ENCODE measurements at regions not wholly inside any gene's neighbourhood (a gene's known extent, or its start where the extent isn't known, plus 50 kb on each side); places are given as distances from the start of the nearest gene placed in this dataset.

DNA sequence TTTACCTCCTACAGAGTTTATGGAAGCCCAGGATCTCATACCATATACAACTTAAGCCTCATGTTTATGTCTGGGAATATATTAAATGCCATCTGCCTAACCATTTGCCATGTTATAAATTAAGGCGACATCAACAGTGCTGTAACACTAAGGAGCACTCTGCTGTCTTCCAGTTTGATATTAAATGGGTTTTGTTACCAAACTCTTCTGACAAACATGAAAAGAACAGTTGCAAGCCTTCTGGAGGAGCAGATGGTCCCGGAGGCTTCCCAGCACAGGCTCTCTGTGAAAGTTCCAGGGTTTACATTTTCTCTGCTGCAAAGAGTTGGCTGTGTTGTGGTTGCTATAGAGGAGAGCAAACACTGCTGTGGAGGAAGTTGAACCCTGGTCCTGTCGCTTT lies 545.3 kb upstream of the SALL1 start (continued):
- TF ChIP-seq, protein P1, sequence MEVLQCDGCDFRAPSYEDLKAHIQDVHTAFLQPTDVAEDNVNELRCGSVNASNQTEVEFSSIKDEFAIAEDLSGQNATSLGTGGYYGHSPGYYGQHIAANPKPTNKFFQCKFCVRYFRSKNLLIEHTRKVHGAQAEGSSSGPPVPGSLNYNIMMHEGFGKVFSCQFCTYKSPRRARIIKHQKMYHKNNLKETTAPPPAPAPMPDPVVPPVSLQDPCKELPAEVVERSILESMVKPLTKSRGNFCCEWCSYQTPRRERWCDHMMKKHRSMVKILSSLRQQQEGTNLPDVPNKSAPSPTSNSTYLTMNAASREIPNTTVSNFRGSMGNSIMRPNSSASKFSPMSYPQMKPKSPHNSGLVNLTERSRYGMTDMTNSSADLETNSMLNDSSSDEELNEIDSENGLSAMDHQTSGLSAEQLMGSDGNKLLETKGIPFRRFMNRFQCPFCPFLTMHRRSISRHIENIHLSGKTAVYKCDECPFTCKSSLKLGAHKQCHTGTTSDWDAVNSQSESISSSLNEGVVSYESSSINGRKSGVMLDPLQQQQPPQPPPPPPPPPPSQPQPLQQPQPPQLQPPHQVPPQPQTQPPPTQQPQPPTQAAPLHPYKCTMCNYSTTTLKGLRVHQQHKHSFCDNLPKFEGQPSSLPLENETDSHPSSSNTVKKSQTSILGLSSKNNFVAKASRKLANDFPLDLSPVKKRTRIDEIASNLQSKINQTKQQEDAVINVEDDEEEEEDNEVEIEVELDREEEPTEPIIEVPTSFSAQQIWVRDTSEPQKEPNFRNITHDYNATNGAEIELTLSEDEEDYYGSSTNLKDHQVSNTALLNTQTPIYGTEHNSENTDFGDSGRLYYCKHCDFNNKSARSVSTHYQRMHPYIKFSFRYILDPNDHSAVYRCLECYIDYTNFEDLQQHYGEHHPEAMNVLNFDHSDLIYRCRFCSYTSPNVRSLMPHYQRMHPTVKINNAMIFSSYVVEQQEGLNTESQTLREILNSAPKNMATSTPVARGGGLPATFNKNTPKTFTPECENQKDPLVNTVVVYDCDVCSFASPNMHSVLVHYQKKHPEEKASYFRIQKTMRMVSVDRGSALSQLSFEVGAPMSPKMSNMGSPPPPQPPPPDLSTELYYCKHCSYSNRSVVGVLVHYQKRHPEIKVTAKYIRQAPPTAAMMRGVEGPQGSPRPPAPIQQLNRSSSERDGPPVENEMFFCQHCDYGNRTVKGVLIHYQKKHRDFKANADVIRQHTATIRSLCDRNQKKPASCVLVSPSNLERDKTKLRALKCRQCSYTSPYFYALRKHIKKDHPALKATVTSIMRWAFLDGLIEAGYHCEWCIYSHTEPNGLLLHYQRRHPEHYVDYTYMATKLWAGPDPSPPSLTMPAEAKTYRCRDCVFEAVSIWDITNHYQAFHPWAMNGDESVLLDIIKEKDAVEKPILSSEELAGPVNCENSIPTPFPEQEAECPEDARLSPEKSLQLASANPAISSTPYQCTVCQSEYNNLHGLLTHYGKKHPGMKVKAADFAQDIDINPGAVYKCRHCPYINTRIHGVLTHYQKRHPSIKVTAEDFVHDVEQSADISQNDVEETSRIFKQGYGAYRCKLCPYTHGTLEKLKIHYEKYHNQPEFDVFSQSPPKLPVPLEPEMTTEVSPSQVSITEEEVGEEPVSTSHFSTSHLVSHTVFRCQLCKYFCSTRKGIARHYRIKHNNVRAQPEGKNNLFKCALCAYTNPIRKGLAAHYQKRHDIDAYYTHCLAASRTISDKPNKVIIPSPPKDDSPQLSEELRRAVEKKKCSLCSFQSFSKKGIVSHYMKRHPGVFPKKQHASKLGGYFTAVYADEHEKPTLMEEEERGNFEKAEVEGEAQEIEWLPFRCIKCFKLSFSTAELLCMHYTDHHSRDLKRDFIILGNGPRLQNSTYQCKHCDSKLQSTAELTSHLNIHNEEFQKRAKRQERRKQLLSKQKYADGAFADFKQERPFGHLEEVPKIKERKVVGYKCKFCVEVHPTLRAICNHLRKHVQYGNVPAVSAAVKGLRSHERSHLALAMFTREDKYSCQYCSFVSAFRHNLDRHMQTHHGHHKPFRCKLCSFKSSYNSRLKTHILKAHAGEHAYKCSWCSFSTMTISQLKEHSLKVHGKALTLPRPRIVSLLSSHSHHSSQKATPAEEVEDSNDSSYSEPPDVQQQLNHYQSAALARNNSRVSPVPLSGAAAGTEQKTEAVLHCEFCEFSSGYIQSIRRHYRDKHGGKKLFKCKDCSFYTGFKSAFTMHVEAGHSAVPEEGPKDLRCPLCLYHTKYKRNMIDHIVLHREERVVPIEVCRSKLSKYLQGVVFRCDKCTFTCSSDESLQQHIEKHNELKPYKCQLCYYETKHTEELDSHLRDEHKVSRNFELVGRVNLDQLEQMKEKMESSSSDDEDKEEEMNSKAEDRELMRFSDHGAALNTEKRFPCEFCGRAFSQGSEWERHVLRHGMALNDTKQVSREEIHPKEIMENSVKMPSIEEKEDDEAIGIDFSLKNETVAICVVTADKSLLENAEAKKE (CRISPR knock-in tag; IDR thresholded peaks at IDR 0.05) = no peak
- no peak for TF ChIP-seq ZNF331 (CRISPR knock-in tag; IDR thresholded peaks at IDR 0.05; ENCODE audit: low read depth)
- TF ChIP-seq, protein P2, sequence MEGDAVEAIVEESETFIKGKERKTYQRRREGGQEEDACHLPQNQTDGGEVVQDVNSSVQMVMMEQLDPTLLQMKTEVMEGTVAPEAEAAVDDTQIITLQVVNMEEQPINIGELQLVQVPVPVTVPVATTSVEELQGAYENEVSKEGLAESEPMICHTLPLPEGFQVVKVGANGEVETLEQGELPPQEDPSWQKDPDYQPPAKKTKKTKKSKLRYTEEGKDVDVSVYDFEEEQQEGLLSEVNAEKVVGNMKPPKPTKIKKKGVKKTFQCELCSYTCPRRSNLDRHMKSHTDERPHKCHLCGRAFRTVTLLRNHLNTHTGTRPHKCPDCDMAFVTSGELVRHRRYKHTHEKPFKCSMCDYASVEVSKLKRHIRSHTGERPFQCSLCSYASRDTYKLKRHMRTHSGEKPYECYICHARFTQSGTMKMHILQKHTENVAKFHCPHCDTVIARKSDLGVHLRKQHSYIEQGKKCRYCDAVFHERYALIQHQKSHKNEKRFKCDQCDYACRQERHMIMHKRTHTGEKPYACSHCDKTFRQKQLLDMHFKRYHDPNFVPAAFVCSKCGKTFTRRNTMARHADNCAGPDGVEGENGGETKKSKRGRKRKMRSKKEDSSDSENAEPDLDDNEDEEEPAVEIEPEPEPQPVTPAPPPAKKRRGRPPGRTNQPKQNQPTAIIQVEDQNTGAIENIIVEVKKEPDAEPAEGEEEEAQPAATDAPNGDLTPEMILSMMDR (conservative IDR thresholded peaks at IDR 0.05; ENCODE audit: low read depth in 2 of 2) = no peak

DNA sequence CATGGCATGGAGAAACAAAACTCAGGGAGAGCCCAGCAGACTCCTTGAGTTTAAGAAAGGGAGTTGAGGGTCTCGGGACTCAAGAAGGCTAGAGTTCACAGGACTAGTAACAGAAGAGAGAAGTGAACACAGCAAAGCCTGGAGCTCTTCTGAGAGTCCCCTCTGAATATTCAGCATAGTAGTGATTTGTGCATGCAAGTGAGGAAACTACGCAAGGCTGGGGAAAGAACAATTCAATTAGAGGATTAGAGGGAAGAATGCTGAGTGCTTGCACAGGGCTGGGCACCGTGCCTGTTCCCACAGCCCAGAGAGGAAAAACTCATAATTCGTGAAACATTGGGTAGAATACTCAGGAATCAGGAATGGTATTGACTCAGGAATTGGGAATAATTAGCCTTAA lies 540.0 kb upstream of the SALL1 start:
- TF ChIP-seq NANOG (IDR thresholded peaks at IDR 0.05; ENCODE audit: borderline replicate concordance) (no peak), JUNB (IDR thresholded peaks at IDR 0.05; ENCODE audit: unreplicated experiment) (no peak)
- H3K4me1 ChIP-seq (ENCODE audit: insufficient read depth) = no peaks in the 10 kb centered on the region
- peaks cover 4% of the 10 kb centered on the region; the same call in 1 of the 2 replicates for H3K36me3 ChIP-seq (ENCODE audit: insufficient read depth)
- no peaks in the 10 kb centered on the region for H3F3A ChIP-seq (replicated peaks; ENCODE audit: low read depth)
- Mint-ChIP-seq H3K27me3 (ENCODE audit: insufficient read depth, low read depth, poor library complexity) (no peaks in the 10 kb centered on the region), H3K4me3 (no peak overlapping the region), H3K36me3 (ENCODE audit: low read depth) (peaks cover 18% of the 10 kb centered on the region; the same call in 2 of the 3 replicates), H3K9me3 (peaks cover 35% of the 10 kb centered on the region), H3K27ac (no peak overlapping the region), H3K4me1 (no peaks in the 10 kb centered on the region)
- no peak for DNase-seq (ENCODE audit: low spot score)
- no peak overlapping the region for H3K27ac ChIP-seq (ENCODE audit: low read depth)
- H3K4me2 ChIP-seq = no peak overlapping the region
- no peak for ATAC-seq
- no peaks in the 10 kb centered on the region for H4K20me1 ChIP-seq (replicated peaks; ENCODE audit: insufficient read depth)
- H3K79me2 ChIP-seq (replicated peaks; ENCODE audit: insufficient read depth) = no peaks in the 10 kb centered on the region
- no peak overlapping the region for H3K4me3 ChIP-seq
- H2AFZ ChIP-seq = no peak overlapping the region
- no peaks in the 10 kb centered on the region for H3K27me3 ChIP-seq (ENCODE audit: insufficient read depth)
- H3K9me2 ChIP-seq (ENCODE audit: insufficient read depth) = peaks cover 4% of the 10 kb centered on the region; the same call in 1 of the 2 replicates
